OCI-LY3 (cell line): ENCODE measurements at regions not wholly inside any gene's neighbourhood (a gene's known extent, or its start where the extent isn't known, plus 50 kb on each side); places are given as distances from the start of the nearest gene placed in this dataset.

Experiments used
- CTCF ChIP-seq: fragments of 200-600, 300-600 bp; sonication (generic); IDR thresholded peaks from 2 replicates; pipeline ENCODE4 v1.5.1; 2014; ENCODE audit warnings: antibody characterized with exemption, low read length, low read depth
- EZH2phosphoT487 ChIP-seq: fragments of 200-600 bp; shearing (Covaris generic); IDR thresholded peaks from 2 replicates; pipeline ENCODE4 v1.6.1; 2018; ENCODE audit warnings: antibody characterized with exemption, mixed run types, low read depth

- no peak for TF ChIP-seq CTCF
- TF ChIP-seq EZH2phosphoT487: no peak
Observed at GRCh38 chr16:16884451-16884850, 505.5 kb downstream of the NPIPA7 start.
